HCT116 (cell line): ENCODE measurements at regions not wholly inside any gene's neighbourhood (a gene's known extent, or its start where the extent isn't known, plus 50 kb on each side); places are given as distances from the start of the nearest gene placed in this dataset.

Experiments used
- ATAC-seq: fragments of 200-7000 bp; cut with Tn5 transposase; 2 replicates; pipeline ENCODE4 v1.9.1; 2020; ENCODE audit warnings: mild to moderate bottlenecking, moderate library complexity
- BruUV-seq: library from RNA; stranded (reverse); fragments of 400-500 nt; replicated peaks from 2 replicates; lab custom pipeline; 2021; lab: Mats Ljungman, UMichigan
- CTCF ChIA-PET: fragments of 300-600 bp; sonication (Branson Sonifier 250); formaldehyde crosslinking; loops from one replicate; lab custom pipeline; 2021; ENCODE audit warnings: antibody characterized with exemption; lab: Charles Lee
- POLR2A ChIA-PET: fragments of 300-600, 350-600 bp; sonication (Branson Sonifier 250); formaldehyde crosslinking; loops from one replicate; lab custom pipeline; 2021; ENCODE audit warnings: antibody characterized with exemption; lab: Charles Lee
- RAD21 ChIA-PET, 2 experiments: fragments of 300-600 bp; sonication (Branson Sonifier 250); formaldehyde crosslinking; loops; one replicate each; lab custom pipeline; 2023; ENCODE audit warnings: low total read pairs in 2 of 2; ENCODE audit not compliant: uncharacterized antibody in 2 of 2, unreplicated experiment in 2 of 2, low non-redundant PET in 1 of 2; lab: Charles Lee
- DNase-seq: peaks from one replicate; pipeline ENCODE4 v3.0.0-alpha.2; 2010; ENCODE audit warnings: low read depth, low spot score
- H2AFZ ChIP-seq: fragments of 200-600 bp; shearing (Covaris generic), sonication (generic); 2 replicates; pipeline ENCODE4 v1.6.1; 2017; ENCODE audit warnings: low read depth, mixed run types, mixed read lengths, antibody characterized with exemption, low read length; ENCODE audit not compliant: poor library complexity, severe bottlenecking
- H3K27ac ChIP-seq: 2 replicates; pipeline ENCODE4 v1.5.1; 2012; ENCODE audit warnings: low read depth, low read length
- H3K27me3 ChIP-seq: fragments of 200-600 bp; sonication (generic); 2 replicates; pipeline ENCODE4 v1.6.1; 2016; ENCODE audit warnings: mixed run types, low read length, mixed read lengths; ENCODE audit not compliant: insufficient read depth
- H3K36me3 ChIP-seq, 2 experiments: fragments of 200-500 bp in 1 of 2; fragments of 200-600 bp in 1 of 2; sonication (Bioruptor generic) in 1 of 2; sonication (generic) in 1 of 2; 2 replicates each; pipeline versions ENCODE4 v1.5.1 to v1.6.1; 2014 to 2016; ENCODE audit warnings: low read length in 2 of 2, inconsistent platforms in 1 of 2, mixed read lengths in 1 of 2, mixed run types in 1 of 2; ENCODE audit not compliant: insufficient read depth in 2 of 2, control insufficient read depth in 1 of 2
- H3K4me1 ChIP-seq, 2 experiments: fragments of 200-600 bp in 1 of 2; sonication (generic) in 1 of 2; 2 replicates each; pipeline versions ENCODE4 v1.5.1 to v1.6.1; 2012 to 2017; ENCODE audit warnings: low read length in 2 of 2, inconsistent platforms in 1 of 2, mild to moderate bottlenecking in 1 of 2, mixed read lengths in 1 of 2, mixed run types in 1 of 2, moderate library complexity in 1 of 2; ENCODE audit not compliant: insufficient read depth in 2 of 2, control insufficient read depth in 1 of 2
- H3K4me2 ChIP-seq: fragments of 200-600 bp; sonication (generic); 2 replicates; pipeline ENCODE4 v1.6.1; 2017; ENCODE audit warnings: mixed run types, low read length, mixed read lengths
- H3K4me3 ChIP-seq, 2 experiments: fragments of 200-600 bp in 1 of 2; sonication (generic) in 1 of 2; replicated peaks in 1 of 2; 2 replicates each; pipeline ENCODE4 v1.5.1; 2011 to 2016; ENCODE audit warnings: low read length in 2 of 2, control low read depth in 1 of 2, low read depth in 1 of 2, mild to moderate bottlenecking in 1 of 2, mixed read lengths in 1 of 2, mixed run types in 1 of 2
- H3K79me2 ChIP-seq: fragments of 200-600 bp; sonication (generic); 2 replicates; pipeline ENCODE4 v1.6.1; 2017; ENCODE audit warnings: mild to moderate bottlenecking, mixed run types, low read length, moderate library complexity, mixed read lengths; ENCODE audit not compliant: insufficient read depth
- H3K9ac ChIP-seq: fragments of 200-600 bp; sonication (generic); 2 replicates; pipeline ENCODE4 v1.6.1; 2016; ENCODE audit warnings: low read length, mixed read lengths
- H3K9me2 ChIP-seq: fragments of 200-600 bp; sonication (generic), shearing (Covaris generic); 2 replicates; pipeline ENCODE4 v1.6.1; 2017; ENCODE audit warnings: mixed run types, mild to moderate bottlenecking, moderate library complexity; ENCODE audit not compliant: insufficient read depth
- H3K9me3 ChIP-seq, 2 experiments: fragments of 200-500 bp in 1 of 2; fragments of 200-600 bp in 1 of 2; sonication (Bioruptor generic) in 1 of 2; sonication (generic) in 1 of 2; 2 replicates each; pipeline ENCODE4 v1.6.1; 2014 to 2017; ENCODE audit warnings: low read length in 2 of 2, mixed read lengths in 2 of 2, inconsistent platforms in 1 of 2, low read depth in 1 of 2, mild to moderate bottlenecking in 1 of 2, mixed run types in 1 of 2, moderate library complexity in 1 of 2; ENCODE audit not compliant: control insufficient read depth in 1 of 2, insufficient read depth in 1 of 2
- H4K20me1 ChIP-seq: fragments of 200-600 bp; sonication (generic), shearing (Covaris generic); 2 replicates; pipeline ENCODE4 v1.6.1; 2017; ENCODE audit warnings: mixed run types, mild to moderate bottlenecking, moderate library complexity; ENCODE audit not compliant: insufficient read depth
- CBX3 ChIP-seq: IDR thresholded peaks from 2 replicates; pipeline ENCODE4 v1.6.1; 2012; ENCODE audit warnings: low read depth
- EZH2 ChIP-seq: fragments of 200-600 bp; sonication (generic); IDR thresholded peaks from 2 replicates; pipeline ENCODE4 v1.6.1; 2017; ENCODE audit warnings: antibody characterized with exemption, mixed run types
- POLR2A ChIP-seq: IDR thresholded peaks from 2 replicates; pipeline ENCODE4 v1.7.0; 2011; ENCODE audit warnings: borderline replicate concordance; ENCODE audit not compliant: insufficient read depth, insufficient read length; ENCODE audit errors: extremely low read depth
- RAD21 ChIP-seq: IDR thresholded peaks from 2 replicates; pipeline ENCODE4 v1.6.1; 2012; ENCODE audit warnings: low read depth, mild to moderate bottlenecking
- SIN3A ChIP-seq: IDR thresholded peaks from 2 replicates; pipeline ENCODE4 v1.6.1; 2012; ENCODE audit warnings: low read depth
- ZFX ChIP-seq: fragments of 450-650 bp; IDR thresholded peaks from 2 replicates; pipeline ENCODE4 v1.6.1; 2017
- intact Hi-C: fragments of 100-400 bp; cut with micrococcal nuclease; formaldehyde crosslinking; loops from 2 replicates; pipeline ENCODE4 v1.10.0; 2022

DNA sequence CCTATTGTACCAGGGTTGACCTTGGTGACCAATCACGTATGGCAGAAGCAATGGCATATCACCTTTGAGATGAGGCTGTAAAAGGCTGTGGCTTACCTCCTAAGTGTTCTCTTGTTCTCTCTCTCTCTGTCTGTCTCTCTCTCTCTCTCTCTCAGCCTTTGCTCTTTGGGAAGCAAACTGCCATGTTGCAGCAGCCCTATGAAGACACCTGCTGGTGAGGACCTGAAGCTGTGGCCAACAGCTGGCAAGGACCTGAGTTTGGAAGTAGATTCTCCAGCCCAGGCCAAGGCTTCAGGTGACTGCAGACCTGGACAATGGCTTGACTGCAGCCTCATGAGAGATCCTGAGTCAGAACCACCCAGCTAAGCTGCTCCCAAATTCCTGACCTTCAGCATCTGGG, 161.4 kb downstream of the GPAM start:
- Histone ChIP-seq H3K9me2 (no peaks in the 10 kb centered on the region), H3K9me3 (no peaks in the 10 kb centered on the region), H3K4me2 (no peak overlapping the region), H3K4me3 (no peak overlapping the region), H2AFZ (no peak overlapping the region), H3K27me3 (peaks cover 13% of the 10 kb centered on the region), H3K79me2 (no peaks in the 10 kb centered on the region), H3K27ac (no peak overlapping the region), H3K36me3 (no peaks in the 10 kb centered on the region), H3K4me1 (no peaks in the 10 kb centered on the region), H4K20me1 (no peaks in the 10 kb centered on the region), H3K9ac (no peak overlapping the region)
- intact Hi-C loops: no loop called here
- ChIA-PET CTCF (no interaction called here), POLR2A (no interaction called here), RAD21 (interaction anchor here in 1 of 2 experiments (0.7 kb wide), 1 partner anchor 228 kb away, joined by 3 read pairs; no protein-coding TSS in a partner anchor)
- TF ChIP-seq RAD21 (peak; percentile 22; the same call in 1 of the 2 replicates), POLR2A (no peak)
- DNase-seq (no peak), ATAC-seq (peak; percentile 39; the same call in 1 of the 2 replicates)
- BruUV-seq: no TSS peak

DNA sequence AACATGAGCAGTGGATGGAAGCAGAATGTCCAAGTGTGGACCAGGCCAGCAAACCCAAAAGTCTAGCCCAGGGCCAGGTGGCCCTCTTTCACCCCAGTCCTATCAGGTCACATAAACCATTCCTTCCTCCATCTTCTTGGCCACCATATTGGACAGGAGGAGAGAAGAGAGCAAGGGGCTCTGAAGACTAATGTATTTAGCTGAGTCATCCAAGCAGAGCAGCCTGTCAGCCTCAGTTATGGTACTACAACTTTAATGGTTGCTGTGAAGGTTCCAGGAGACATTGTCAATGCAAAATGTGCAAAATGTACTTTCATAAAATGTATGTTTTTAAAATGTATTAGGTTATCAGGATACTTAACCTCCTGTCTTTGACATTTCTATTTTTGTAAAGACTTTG, 159.5 kb downstream of the GPAM start:
- no peaks in the 10 kb centered on the region for H4K20me1 ChIP-seq
- peaks cover 6% of the 10 kb centered on the region for H3K27me3 ChIP-seq
- H3K9me3 ChIP-seq: no peaks in the 10 kb centered on the region; a peak in 1 of 4 replicates
- POLR2A ChIA-PET: no interaction called here
- ATAC-seq: no peak
- H3K4me3 ChIP-seq: no peak overlapping the region
- H3K79me2 ChIP-seq: no peaks in the 10 kb centered on the region
- CTCF ChIA-PET: interaction anchor here (1.1 kb wide), 1 partner anchor 113 kb away, joined by 3 read pairs; no protein-coding TSS in a partner anchor
- no TSS peak for BruUV-seq
- H3K9ac ChIP-seq: no peak overlapping the region
- H3K36me3 ChIP-seq: no peaks in the 10 kb centered on the region
- H3K4me1 ChIP-seq: no peaks in the 10 kb centered on the region
- no peak overlapping the region for H3K27ac ChIP-seq
- no peak overlapping the region for H3K4me2 ChIP-seq
- intact Hi-C loops: no loop called here
- H2AFZ ChIP-seq: no peak overlapping the region
- TF ChIP-seq SIN3A: no peak
- TF ChIP-seq CBX3: no peak
- no peak for TF ChIP-seq EZH2
- TF ChIP-seq ZFX: no peak
- no peak for TF ChIP-seq RAD21
- TF ChIP-seq, all 23 proteins: peak for 0
- no peak for DNase-seq
- no peaks in the 10 kb centered on the region for H3K9me2 ChIP-seq
- RAD21 ChIA-PET: no interaction called here
